Renal cortex interstitium (tissue), 11 donors: ENCODE measurements at regions not wholly inside any gene's neighbourhood (a gene's known extent, or its start where the extent isn't known, plus 50 kb on each side); places are given as distances from the start of the nearest gene placed in this dataset.

Experiments used
- DNase-seq, 11 donors: peaks; one replicate each; pipeline ENCODE4 v3.0.0-alpha.2; 2013; ENCODE audit warnings: low read depth in 9 of 11, low spot score in 4 of 11; ENCODE audit errors: extremely low read depth in 1 of 11

GRCh38 chr1:23639460-23640095, 52.0 kb upstream of the RPL11 start:
- DNase-seq: no peak

GRCh38 chr1:23638786-23639241, 52.8 kb upstream of the RPL11 start:
- no peak for DNase-seq

GRCh38 chr1:23638188-23638619, 53.4 kb upstream of the RPL11 start:
- no peak for DNase-seq

GRCh38 chr1:23636009-23636408, 55.6 kb upstream of the RPL11 start:
- DNase-seq: no peak

- peak in 8 of 11 donors; percentile 56 to 74 (median 70) for DNase-seq
Measured at GRCh38 chr1:23634840-23635651, 56.6 kb upstream of the RPL11 start.

- no peak for DNase-seq
Measured at GRCh38 chr1:23634518-23634839, 57.1 kb upstream of the RPL11 start.

GRCh38 chr1:23632479-23633160, 59.0 kb upstream of the RPL11 start:
- no peak for DNase-seq

- no peak for DNase-seq
Measured at GRCh38 chr1:23629708-23630290, 61.8 kb upstream of the RPL11 start.

- no peak for DNase-seq
Measured at GRCh38 chr1:23628951-23629387, 62.6 kb upstream of the RPL11 start.

- DNase-seq: no peak
Measured at GRCh38 chr1:23627069-23627735, 64.4 kb upstream of the RPL11 start.

GRCh38 chr1:23625929-23626535, 65.6 kb upstream of the RPL11 start:
- no peak for DNase-seq

GRCh38 chr1:23625459-23625858, 66.1 kb upstream of the RPL11 start:
- no peak for DNase-seq

GRCh38 chr1:23624440-23624839, 65.1 kb upstream of the ID3 start:
- DNase-seq: no peak

GRCh38 chr1:23622284-23622683, 63.0 kb upstream of the ID3 start:
- DNase-seq: no peak

GRCh38 chr1:23620605-23621004, 61.3 kb upstream of the ID3 start:
- no peak for DNase-seq

- peak in 2 of 11 donors; percentile 57 to 67 for DNase-seq
Measured at GRCh38 chr1:23619299-23620188, 60.2 kb upstream of the ID3 start.

- DNase-seq: no peak
Measured at GRCh38 chr1:23618586-23619083, 59.3 kb upstream of the ID3 start.

GRCh38 chr1:23617084-23617521, 57.8 kb upstream of the ID3 start:
- DNase-seq: no peak
